Cardiac muscle cell (in vitro differentiated cells and primary cell): ENCODE measurements at regions not wholly inside any gene's neighbourhood (a gene's known extent, or its start where the extent isn't known, plus 50 kb on each side); places are given as distances from the start of the nearest gene placed in this dataset.

Experiments
- DNase-seq, 2 donors: peaks; one replicate each; pipeline versions ENCODE4 v3.0.0 to v3.0.0-alpha.2; 2010 to 2017; ENCODE audit warnings: low read depth in 1 of 2, low spot score in 1 of 2
- H3K27ac ChIP-seq: fragments of 200-600 bp; sonication (generic); 2 replicates; pipeline ENCODE4 v1.5.1; 2016
- H3K27me3 ChIP-seq: fragments of 200-600 bp; sonication (generic); 2 replicates; pipeline ENCODE4 v1.6.0; 2016; ENCODE audit warnings: control low read depth
- H3K36me3 ChIP-seq: fragments of 200-600 bp; sonication (generic); 2 replicates; pipeline ENCODE4 v1.5.1; 2016; ENCODE audit warnings: control low read depth
- H3K4me1 ChIP-seq: fragments of 200-600 bp; sonication (generic); 2 replicates; pipeline ENCODE4 v1.8.1; 2017; ENCODE audit warnings: low read depth, mild to moderate bottlenecking, mixed run types
- H3K4me3 ChIP-seq: fragments of 200-600 bp; sonication (generic); 2 replicates; pipeline ENCODE4 v1.5.1; 2016; ENCODE audit warnings: mild to moderate bottlenecking
- H3K9me3 ChIP-seq: fragments of 200-600 bp; sonication (generic); 2 replicates; pipeline ENCODE4 v1.5.1; 2017; ENCODE audit warnings: low read depth, mild to moderate bottlenecking, control low read depth
- CTCF ChIP-seq: IDR thresholded peaks from 2 replicates; pipeline ENCODE4 v1.5.1; 2012; ENCODE audit warnings: low read depth, mild to moderate bottlenecking, low read length

GRCh38 chr15:37818152-37818677 is 116.2 kb upstream of the TMCO5A start:
- no peak overlapping the region for H3K27ac ChIP-seq
- H3K27me3 ChIP-seq: no peaks in the 10 kb centered on the region

GRCh38 chr15:37819191-37819590 is 115.2 kb upstream of the TMCO5A start:
- peaks cover 16% of the 10 kb centered on the region for H3K4me1 ChIP-seq
- H3K4me3 ChIP-seq: no peak overlapping the region
- DNase-seq: peak in 1 of 2 donors; percentile 50
- H3K9me3 ChIP-seq: no peaks in the 10 kb centered on the region
- no peak overlapping the region for H3K27ac ChIP-seq
- TF ChIP-seq CTCF: no peak
- no peaks in the 10 kb centered on the region for H3K27me3 ChIP-seq
- H3K36me3 ChIP-seq: no peaks in the 10 kb centered on the region

More at GRCh38 chr15:37818152-37818677, 116.2 kb upstream of the TMCO5A start:
- TF ChIP-seq CTCF: no peak
- no peaks in the 10 kb centered on the region for H3K36me3 ChIP-seq
- H3K4me3 ChIP-seq: no peak overlapping the region
- peak in 1 of 2 donors; percentile 37 for DNase-seq
- H3K4me1 ChIP-seq: peaks cover 16% of the 10 kb centered on the region
- no peaks in the 10 kb centered on the region for H3K9me3 ChIP-seq

GRCh38 chr15:37820380-37821128 is 113.9 kb upstream of the TMCO5A start:
- no peak for TF ChIP-seq CTCF
- no peak for DNase-seq

GRCh38 chr15:37823601-37824275 is 110.7 kb upstream of the TMCO5A start:
- Histone ChIP-seq H3K4me3 (no peak overlapping the region), H3K4me1 (peaks cover 8% of the 10 kb centered on the region), H3K27ac (no peak overlapping the region), H3K36me3 (no peaks in the 10 kb centered on the region), H3K9me3 (no peaks in the 10 kb centered on the region), H3K27me3 (no peaks in the 10 kb centered on the region)
- DNase-seq: no peak
- TF ChIP-seq CTCF: no peak

More at GRCh38 chr15:37820380-37821128, 113.9 kb upstream of the TMCO5A start:
- H3K36me3 ChIP-seq: no peaks in the 10 kb centered on the region
- H3K4me1 ChIP-seq: peaks cover 16% of the 10 kb centered on the region
- H3K27me3 ChIP-seq: no peaks in the 10 kb centered on the region
- H3K4me3 ChIP-seq: no peak overlapping the region
- H3K9me3 ChIP-seq: no peaks in the 10 kb centered on the region
- H3K27ac ChIP-seq: no peak overlapping the region

- no peak overlapping the region for H3K27ac ChIP-seq
- DNase-seq: peak in 1 of 2 donors; percentile 90
Observed at GRCh38 chr15:37824717-37825382, 109.6 kb upstream of the TMCO5A start.

More at GRCh38 chr15:37824717-37825382, 109.6 kb upstream of the TMCO5A start:
- peak; percentile 51 for TF ChIP-seq CTCF
- no peak overlapping the region for H3K4me3 ChIP-seq
- H3K9me3 ChIP-seq: no peaks in the 10 kb centered on the region
- H3K27me3 ChIP-seq: no peaks in the 10 kb centered on the region
- peaks cover 4% of the 10 kb centered on the region for H3K4me1 ChIP-seq
- no peaks in the 10 kb centered on the region for H3K36me3 ChIP-seq
